H9 (cell line): ENCODE measurements at regions not wholly inside any gene's neighbourhood (a gene's known extent, or its start where the extent isn't known, plus 50 kb on each side); places are given as distances from the start of the nearest gene placed in this dataset.

Source experiments
- DNase-seq: peaks from one replicate; pipeline ENCODE4 v3.0.0-alpha.2; 2017
- H2AFZ ChIP-seq: one replicate; pipeline ENCODE4 v1.6.1; 2013; ENCODE audit warnings: mild to moderate bottlenecking, low read length, control low read depth, moderate library complexity
- H2AK5ac ChIP-seq: 2 replicates; pipeline ENCODE4 v1.6.1; 2013; ENCODE audit warnings: low read length, control low read depth, mixed read lengths; ENCODE audit not compliant: insufficient read length
- H2BK120ac ChIP-seq: one replicate; pipeline ENCODE4 v1.6.1; 2013; ENCODE audit warnings: low read depth, mild to moderate bottlenecking, low read length, control low read depth, inconsistent platforms; ENCODE audit not compliant: poor library complexity, severe bottlenecking
- H2BK12ac ChIP-seq: 2 replicates; pipeline ENCODE4 v1.6.1; 2013; ENCODE audit warnings: low read length, control low read depth, mixed read lengths, low read depth; ENCODE audit not compliant: insufficient read length
- H2BK15ac ChIP-seq: 2 replicates; pipeline ENCODE4 v1.6.1; 2013; ENCODE audit warnings: low read depth, low read length, control low read depth
- H2BK20ac ChIP-seq: one replicate; pipeline ENCODE4 v1.6.1; 2013; ENCODE audit warnings: low read depth, mild to moderate bottlenecking, low read length, control low read depth, inconsistent platforms; ENCODE audit not compliant: poor library complexity, severe bottlenecking
- H2BK5ac ChIP-seq: 2 replicates; pipeline ENCODE4 v1.6.1; 2013; ENCODE audit warnings: low read length, control low read depth, mixed read lengths; ENCODE audit not compliant: insufficient read length
- H3K14ac ChIP-seq: 2 replicates; pipeline ENCODE4 v1.6.1; 2013; ENCODE audit warnings: low read length, control low read depth; ENCODE audit not compliant: insufficient read depth
- H3K18ac ChIP-seq: 2 replicates; pipeline ENCODE4 v1.6.1; 2013; ENCODE audit warnings: low read depth, mild to moderate bottlenecking, mixed read lengths, low read length, control low read depth; ENCODE audit not compliant: insufficient read length
- H3K23ac ChIP-seq: 2 replicates; pipeline ENCODE4 v1.6.1; 2013; ENCODE audit warnings: low read length, control low read depth, mixed read lengths, low read depth; ENCODE audit not compliant: insufficient read length
- H3K23me2 ChIP-seq: 2 replicates; pipeline ENCODE4 v1.6.1; 2013; ENCODE audit warnings: low read depth, mild to moderate bottlenecking, mixed read lengths, low read length, control low read depth; ENCODE audit not compliant: insufficient read length, poor library complexity, severe bottlenecking
- H3K27ac ChIP-seq: 2 replicates; pipeline ENCODE4 v1.5.1; 2013; ENCODE audit warnings: low read length, control low read depth, mixed read lengths, low read depth; ENCODE audit not compliant: insufficient read length
- H3K27me3 ChIP-seq: 2 replicates; pipeline ENCODE4 v1.6.1; 2013; ENCODE audit warnings: low read length, control low read depth, inconsistent platforms; ENCODE audit not compliant: insufficient read depth
- H3K4ac ChIP-seq: 2 replicates; pipeline ENCODE4 v1.6.1; 2013; ENCODE audit warnings: low read depth, mild to moderate bottlenecking, control low read depth, inconsistent platforms, low read length, moderate library complexity
- H3K4me1 ChIP-seq: 2 replicates; pipeline ENCODE4 v1.6.1; 2013; ENCODE audit warnings: low read length, control low read depth, inconsistent platforms; ENCODE audit not compliant: insufficient read depth
- H3K4me2 ChIP-seq: 2 replicates; pipeline ENCODE4 v1.6.1; 2013; ENCODE audit warnings: low read length, control low read depth, mixed read lengths; ENCODE audit not compliant: insufficient read length, insufficient read depth
- H3K56ac ChIP-seq: 2 replicates; pipeline ENCODE4 v1.6.1; 2013; ENCODE audit warnings: low read depth, mild to moderate bottlenecking, mixed read lengths, low read length, control low read depth; ENCODE audit not compliant: insufficient read length
- H3K79me1 ChIP-seq: 2 replicates; pipeline ENCODE4 v1.6.1; 2013; ENCODE audit warnings: low read depth, mild to moderate bottlenecking, moderate library complexity, low read length, control low read depth, inconsistent platforms; ENCODE audit not compliant: insufficient read depth, poor library complexity, severe bottlenecking
- H3K79me2 ChIP-seq: 2 replicates; pipeline ENCODE4 v1.6.1; 2013; ENCODE audit warnings: low read length, control low read depth, inconsistent platforms; ENCODE audit not compliant: insufficient read depth
- H3K9ac ChIP-seq: 2 replicates; pipeline ENCODE4 v1.6.1; 2013; ENCODE audit warnings: low read length, control low read depth, mixed read lengths; ENCODE audit not compliant: insufficient read length; ENCODE audit errors: extremely low read depth
- H3K9me3 ChIP-seq: one replicate; pipeline ENCODE4 v1.6.1; 2013; ENCODE audit warnings: low read depth, low read length, inconsistent platforms; ENCODE audit not compliant: control insufficient read depth
- H3T11ph ChIP-seq: one replicate; pipeline ENCODE4 v1.6.1; 2013; ENCODE audit warnings: mild to moderate bottlenecking, low read length, control low read depth, inconsistent platforms
- H4K20me1 ChIP-seq: one replicate; pipeline ENCODE4 v1.6.1; 2013; ENCODE audit not compliant: control insufficient read depth, insufficient read length, insufficient read depth
- H4K5ac ChIP-seq: 2 replicates; pipeline ENCODE4 v1.6.1; 2013; ENCODE audit warnings: low read depth, mild to moderate bottlenecking, mixed read lengths, low read length, control low read depth; ENCODE audit not compliant: insufficient read length
- H4K8ac ChIP-seq: replicated peaks from 2 replicates; pipeline ENCODE4 v1.6.1; 2013; ENCODE audit warnings: low read length, control low read depth, mixed read lengths, low read depth; ENCODE audit not compliant: insufficient read length
- H4K91ac ChIP-seq: 2 replicates; pipeline ENCODE4 v1.6.1; 2013; ENCODE audit warnings: low read depth, mild to moderate bottlenecking, moderate library complexity, mixed read lengths, low read length, control low read depth; ENCODE audit not compliant: insufficient read length
- H3K27ac Mint-ChIP-seq, 3 experiments: 2 replicates in 2 of 3; 3 replicates in 1 of 3; pipeline ENCODE4 v1.8.0; 2020 to 2021; ENCODE audit warnings: mixed read lengths in 3 of 3, mild to moderate bottlenecking in 1 of 3, moderate library complexity in 1 of 3
- H3K27me3 Mint-ChIP-seq: 2 replicates; pipeline ENCODE4 v1.8.0; 2021; ENCODE audit warnings: low read depth, mild to moderate bottlenecking, moderate library complexity, mixed read lengths
- H3K36me3 Mint-ChIP-seq, 3 experiments: 2 replicates in 2 of 3; 3 replicates in 1 of 3; pipeline ENCODE4 v1.8.0; 2020 to 2021; ENCODE audit warnings: low read depth in 3 of 3, mixed read lengths in 3 of 3; ENCODE audit not compliant: insufficient read depth in 1 of 3
- H3K4me1 Mint-ChIP-seq, 2 experiments: 2 replicates each; pipeline ENCODE4 v1.8.0; 2020; ENCODE audit warnings: mixed read lengths in 2 of 2
- H3K4me3 Mint-ChIP-seq, 2 experiments: 2 replicates in 1 of 2; 3 replicates in 1 of 2; pipeline ENCODE4 v1.8.0; 2020 to 2021; ENCODE audit warnings: mild to moderate bottlenecking in 2 of 2, mixed read lengths in 2 of 2, moderate library complexity in 1 of 2
- H3K9me3 Mint-ChIP-seq, 2 experiments: 2 replicates in 1 of 2; 3 replicates in 1 of 2; pipeline ENCODE4 v1.8.0; 2020; ENCODE audit warnings: mild to moderate bottlenecking in 2 of 2, mixed read lengths in 2 of 2, moderate library complexity in 1 of 2
- CTCF ChIP-seq: fragments of 200-600 bp; sonication (generic); conservative IDR thresholded peaks from 3 replicates; pipeline ENCODE4 v1.8.0; 2021; ENCODE audit warnings: antibody characterized with exemption, mild to moderate bottlenecking
- WGBS: extraction: QIAGEN DNeasy Blood & Tissue Kit; methylation state at CpG from one replicate; pipeline ENCODE4 v1.1.7; 2013; ENCODE audit warnings: missing lambda C conversion rate, low lambda C conversion rate, mixed read lengths; ENCODE audit not compliant: insufficient read length; ENCODE audit errors: extremely low coverage; 5-methylcytosine and 5-hydroxymethylcytosine counted together

- Histone ChIP-seq H2BK20ac (no peak overlapping the region), H2AK5ac (no peak overlapping the region)
- no peak overlapping the region for H3K27ac Mint-ChIP-seq
These were observed 280.6 kb upstream of the RTL1 start for GRCh38 chr14:101184104-101184455.

More at GRCh38 chr14:101184104-101184455, 280.6 kb upstream of the RTL1 start:
- Mint-ChIP-seq H3K36me3 (peaks cover 0 to 10% (median 0%) of the 10 kb centered on the region in 3 experiments; a peak in 2 of 7 replicates), H3K4me3 (no peak overlapping the region), H3K4me1 (peaks cover 7 to 20% of the 10 kb centered on the region in 2 experiments), H3K9me3 (peaks cover 9 to 10% of the 10 kb centered on the region in 2 experiments; a peak in 4 of 5 replicates), H3K27me3 (no peaks in the 10 kb centered on the region; the same call in 1 of the 2 replicates)
- H3K4me1 ChIP-seq: no peaks in the 10 kb centered on the region
- no peak overlapping the region for H2BK12ac ChIP-seq
- H3K23me2 ChIP-seq: no peaks in the 10 kb centered on the region
- H4K91ac ChIP-seq: no peak overlapping the region
- H3K27me3 ChIP-seq: no peaks in the 10 kb centered on the region
- H3K27ac ChIP-seq: no peak overlapping the region
- H3K4ac ChIP-seq: no peak overlapping the region
- H3K4me2 ChIP-seq: no peak overlapping the region
- no peaks in the 10 kb centered on the region for H3K79me1 ChIP-seq
- no peak for TF ChIP-seq CTCF
- no peak overlapping the region for H3K14ac ChIP-seq
- no peak overlapping the region for H2BK5ac ChIP-seq
- H3K79me2 ChIP-seq: no peaks in the 10 kb centered on the region
- no CpG with 5 or more reads among the region's 12 CpGs for WGBS
- H4K20me1 ChIP-seq: no peaks in the 10 kb centered on the region
- no peak overlapping the region for H3K18ac ChIP-seq
- no peaks in the 10 kb centered on the region for H3K9me3 ChIP-seq
- H2AFZ ChIP-seq: no peak overlapping the region
- H2BK15ac ChIP-seq: no peak overlapping the region
- no peak overlapping the region for H3K9ac ChIP-seq
- H3K23ac ChIP-seq: no peak overlapping the region
- no peak overlapping the region for H2BK120ac ChIP-seq
- H4K5ac ChIP-seq: no peak overlapping the region
- no peak overlapping the region for H3K56ac ChIP-seq
- H4K8ac ChIP-seq: no peak overlapping the region
- H3T11ph ChIP-seq: no peak overlapping the region
- DNase-seq: no peak
